ENCODE measurements at regions not wholly inside any gene's neighbourhood (a gene's known extent, or its start where the extent isn't known, plus 50 kb on each side); places are given as distances from the start of the nearest gene placed in this dataset.

DNA sequence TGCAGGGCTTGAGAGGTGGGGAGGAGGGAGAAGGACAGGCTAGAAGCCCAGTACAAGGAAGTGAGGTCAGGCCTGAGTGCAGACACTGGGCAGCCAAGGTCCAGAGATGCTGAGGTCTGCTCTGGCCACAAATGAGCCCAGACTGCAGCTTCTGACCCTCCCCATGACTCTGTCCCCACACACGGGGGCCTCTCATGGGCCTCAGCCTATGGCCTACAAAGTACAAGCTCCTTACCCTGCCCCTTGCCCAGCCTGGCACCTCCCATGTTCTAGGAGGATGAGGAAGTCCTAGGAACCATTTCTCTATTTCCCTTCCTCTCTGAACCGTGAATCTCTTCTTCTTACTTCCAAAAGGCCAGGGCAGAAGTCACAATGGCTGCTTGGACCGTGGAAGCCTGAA lies 193.8 kb downstream of the ANKRD30B start:
- TF ChIP-seq POLR2A (IDR thresholded peaks at IDR 0.05; ENCODE audit: low read length) (no peak), GATA1 (IDR thresholded peaks at IDR 0.05; ENCODE audit: low read depth, low read length) (no peak)
